Endothelial cell of umbilical vein (primary cell): ENCODE measurements at regions not wholly inside any gene's neighbourhood (a gene's known extent, or its start where the extent isn't known, plus 50 kb on each side); places are given as distances from the start of the nearest gene placed in this dataset.

Source experiments
- BruUV-seq: library from RNA; stranded (reverse); fragments of 400-500 nt; replicated peaks from 2 replicates; lab custom pipeline; 2021; lab: Mats Ljungman, UMichigan
- CTCF ChIA-PET: fragments of 300-600, 350-600 bp; sonication (Branson Sonifier 250); formaldehyde crosslinking; loops from one replicate; lab custom pipeline; 2021; ENCODE audit warnings: antibody characterized with exemption, inconsistent platforms; lab: Charles Lee
- POLR2A ChIA-PET: fragments of 300-600, 350-600 bp; sonication (Branson Sonifier 250); formaldehyde crosslinking; loops from one replicate; lab custom pipeline; 2021; ENCODE audit warnings: antibody characterized with exemption, inconsistent platforms; lab: Charles Lee
- DNase-seq: peaks from one replicate; pipeline ENCODE4 v3.0.0-alpha.2; 2011; ENCODE audit warnings: low read depth, low spot score
- FAIRE-seq: peaks from 2 replicates; lab custom pipeline; 2011; peaks lifted over from hg19 to GRCh38; lab: Jason Lieb, UNC
- H2AFZ ChIP-seq: 2 replicates; pipeline ENCODE4 v1.6.0; 2012; ENCODE audit warnings: low read depth, low read length, control low read depth, inconsistent platforms
- H3K27ac ChIP-seq: 2 replicates; pipeline ENCODE4 v1.5.1; 2011; ENCODE audit warnings: low read depth, mild to moderate bottlenecking, control low read depth, low read length, moderate library complexity; ENCODE audit not compliant: insufficient read depth
- H3K27me3 ChIP-seq, 2 experiments: 2 replicates each; pipeline versions ENCODE4 v1.6.0 to v1.6.1; 2011; ENCODE audit warnings: low read length in 2 of 2, mixed read lengths in 1 of 2; ENCODE audit not compliant: control insufficient read depth in 2 of 2, insufficient read depth in 2 of 2
- H3K36me3 ChIP-seq, 2 experiments: 2 replicates in 1 of 2; 3 replicates in 1 of 2; pipeline ENCODE4 v1.5.1; 2011; ENCODE audit warnings: low read length in 2 of 2, mild to moderate bottlenecking in 1 of 2, moderate library complexity in 1 of 2; ENCODE audit not compliant: control insufficient read depth in 2 of 2, insufficient read depth in 2 of 2; ENCODE audit errors: extremely low read depth in 1 of 2
- H3K4me1 ChIP-seq: 3 replicates; pipeline ENCODE4 v1.5.1; 2011; ENCODE audit warnings: mild to moderate bottlenecking, low read length; ENCODE audit not compliant: control insufficient read depth, insufficient read depth; ENCODE audit errors: extremely low read depth
- H3K4me2 ChIP-seq: 2 replicates; pipeline ENCODE4 v1.6.1; 2011; ENCODE audit warnings: low read length, control low read depth, mixed read lengths; ENCODE audit not compliant: insufficient read depth
- H3K4me3 ChIP-seq, 3 experiments: fragments of 200-600 bp in 1 of 3; sonication (generic), shearing (Covaris generic) in 1 of 3; replicated peaks in 1 of 3; 2 replicates each; pipeline ENCODE4 v1.5.1; 2011 to 2016; ENCODE audit warnings: control low read depth in 3 of 3, low read length in 3 of 3, mild to moderate bottlenecking in 2 of 3, inconsistent platforms in 1 of 3, low read depth in 1 of 3, moderate library complexity in 1 of 3; ENCODE audit not compliant: insufficient read depth in 1 of 3
- H3K79me2 ChIP-seq: 2 replicates; pipeline ENCODE4 v1.6.0; 2012; ENCODE audit warnings: low read length, inconsistent platforms; ENCODE audit not compliant: control insufficient read depth, insufficient read depth
- H3K9ac ChIP-seq: replicated peaks from 2 replicates; pipeline ENCODE3; 2011; ENCODE audit warnings: low read length, control low read depth; ENCODE audit not compliant: insufficient read depth; ENCODE audit errors: extremely low read depth
- H3K9me1 ChIP-seq: replicated peaks from 3 replicates; pipeline ENCODE4 v1.6.0; 2011; ENCODE audit warnings: mild to moderate bottlenecking, low read length; ENCODE audit not compliant: control insufficient read depth, insufficient read depth; ENCODE audit errors: extremely low read depth
- H3K9me3 ChIP-seq: replicated peaks from 2 replicates; pipeline ENCODE4 v1.5.1; 2012; ENCODE audit warnings: low read length, inconsistent platforms; ENCODE audit not compliant: control insufficient read depth, insufficient read depth
- H4K20me1 ChIP-seq: replicated peaks from 2 replicates; pipeline ENCODE3; 2011; ENCODE audit warnings: mild to moderate bottlenecking, low read length; ENCODE audit not compliant: control insufficient read depth, insufficient read depth; ENCODE audit errors: extremely low read depth
- EZH2 ChIP-seq: IDR thresholded peaks from 2 replicates; pipeline ENCODE4 v1.6.1; 2012; ENCODE audit warnings: borderline replicate concordance, low read depth, mild to moderate bottlenecking, moderate library complexity, low read length, inconsistent platforms; ENCODE audit not compliant: severe bottlenecking
- FOS ChIP-seq: IDR thresholded peaks from 2 replicates; pipeline ENCODE4 v1.6.1; 2011; ENCODE audit warnings: mild to moderate bottlenecking, low read length, moderate library complexity, borderline replicate concordance; ENCODE audit not compliant: insufficient read depth
- GATA2 ChIP-seq: IDR thresholded peaks from 2 replicates; pipeline ENCODE4 v1.7.0; 2011; ENCODE audit warnings: low read depth, mild to moderate bottlenecking, moderate library complexity, mixed read lengths, low read length; ENCODE audit not compliant: insufficient read length, insufficient read depth
- JUN ChIP-seq: IDR thresholded peaks from 2 replicates; pipeline ENCODE4 v1.6.1; 2011; ENCODE audit warnings: borderline replicate concordance, low read depth; ENCODE audit not compliant: insufficient read length, insufficient read depth
- MYC ChIP-seq: IDR thresholded peaks from one replicate; pipeline ENCODE4 v1.6.1; 2011; ENCODE audit warnings: mild to moderate bottlenecking, low read depth, low read length
- POLR2A ChIP-seq: IDR thresholded peaks from 2 replicates; pipeline ENCODE4 v1.6.1; 2012; ENCODE audit warnings: low read depth, mild to moderate bottlenecking, control low read depth, low read length
- POLR2AphosphoS5 ChIP-seq: IDR thresholded peaks from 2 replicates; pipeline ENCODE4 v1.6.1; 2012; ENCODE audit warnings: low read depth, mild to moderate bottlenecking, control low read depth, low read length, moderate library complexity; ENCODE audit not compliant: insufficient read depth
- dilution Hi-C: fragments of 300-500 bp; cut with MboI; formaldehyde crosslinking; loops from one replicate; pipeline ENCODE4 v1.15.0; 2019; ENCODE audit warnings: low sequenced_read_pairs; ENCODE audit not compliant: extremely low pct_ligation_motif_present
- intact Hi-C: fragments of 100-400 bp; cut with micrococcal nuclease; formaldehyde crosslinking; loops from one replicate; pipeline ENCODE4 v1.10.0; 2022
- TF ChIP-seq, protein P1 (sequence below), 2 donors: IDR thresholded peaks; 1 replicate in 1 of 2; 2 replicates in 1 of 2; pipeline ENCODE4 v1.5.1; 2011; ENCODE audit warnings: low read length in 2 of 2, mild to moderate bottlenecking in 2 of 2, moderate library complexity in 2 of 2, control low read depth in 1 of 2, inconsistent platforms in 1 of 2, low read depth in 1 of 2; ENCODE audit not compliant: insufficient read depth in 1 of 2; ENCODE audit errors: extremely low read depth in 1 of 2
- TF ChIP-seq, protein P2 (sequence below): IDR thresholded peaks from 2 replicates; pipeline ENCODE4 v1.6.1; 2011; ENCODE audit not compliant: insufficient read depth, insufficient read length

DNA sequence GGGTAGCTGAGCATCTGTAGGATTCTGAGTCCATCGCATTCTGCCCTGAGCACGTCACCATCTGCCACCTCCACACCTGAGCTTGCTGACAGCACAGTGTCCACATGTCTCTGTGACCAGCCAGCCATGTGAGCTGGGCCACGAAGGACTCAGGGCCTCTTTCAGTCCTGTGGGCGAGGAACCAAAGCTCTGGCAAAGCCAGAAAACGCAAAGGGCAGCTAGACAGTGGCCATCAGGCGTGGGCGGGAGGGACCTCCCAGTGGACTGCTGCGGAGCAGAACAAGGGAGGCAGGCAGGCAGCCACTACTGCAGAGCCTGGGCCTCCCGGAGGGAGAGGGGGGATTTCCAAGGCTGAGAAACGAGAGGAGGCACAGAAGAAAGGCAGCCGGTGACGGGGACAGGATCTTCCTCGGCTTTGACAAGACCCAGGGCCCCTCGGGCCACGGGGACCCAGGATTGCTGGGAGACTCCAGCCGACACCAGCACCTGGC is 274.6 kb upstream of the SALL3 start:
- Histone ChIP-seq H3K79me2 (no peaks in the 10 kb centered on the region), H3K9me3 (no peaks in the 10 kb centered on the region), H3K27me3 (no peaks in the 10 kb centered on the region), H3K9ac (no peak overlapping the region), H4K20me1 (no peaks in the 10 kb centered on the region), H3K4me3 (no peak overlapping the region), H2AFZ (no peak overlapping the region), H3K4me2 (no peak overlapping the region), H3K36me3 (no peaks in the 10 kb centered on the region), H3K27ac (no peak overlapping the region), H3K4me1 (no peaks in the 10 kb centered on the region), H3K9me1 (no peaks in the 10 kb centered on the region)
- CTCF ChIA-PET, result no interaction called here
- TF ChIP-seq POLR2AphosphoS5, result no peak
- TF ChIP-seq GATA2, result no peak
- TF ChIP-seq POLR2A, result no peak
- TF ChIP-seq, protein P1, sequence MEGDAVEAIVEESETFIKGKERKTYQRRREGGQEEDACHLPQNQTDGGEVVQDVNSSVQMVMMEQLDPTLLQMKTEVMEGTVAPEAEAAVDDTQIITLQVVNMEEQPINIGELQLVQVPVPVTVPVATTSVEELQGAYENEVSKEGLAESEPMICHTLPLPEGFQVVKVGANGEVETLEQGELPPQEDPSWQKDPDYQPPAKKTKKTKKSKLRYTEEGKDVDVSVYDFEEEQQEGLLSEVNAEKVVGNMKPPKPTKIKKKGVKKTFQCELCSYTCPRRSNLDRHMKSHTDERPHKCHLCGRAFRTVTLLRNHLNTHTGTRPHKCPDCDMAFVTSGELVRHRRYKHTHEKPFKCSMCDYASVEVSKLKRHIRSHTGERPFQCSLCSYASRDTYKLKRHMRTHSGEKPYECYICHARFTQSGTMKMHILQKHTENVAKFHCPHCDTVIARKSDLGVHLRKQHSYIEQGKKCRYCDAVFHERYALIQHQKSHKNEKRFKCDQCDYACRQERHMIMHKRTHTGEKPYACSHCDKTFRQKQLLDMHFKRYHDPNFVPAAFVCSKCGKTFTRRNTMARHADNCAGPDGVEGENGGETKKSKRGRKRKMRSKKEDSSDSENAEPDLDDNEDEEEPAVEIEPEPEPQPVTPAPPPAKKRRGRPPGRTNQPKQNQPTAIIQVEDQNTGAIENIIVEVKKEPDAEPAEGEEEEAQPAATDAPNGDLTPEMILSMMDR (IDR thresholded peaks at IDR 0.05; ENCODE audit: extremely low read depth in 1 of 2, insufficient read depth in 1 of 2, low read depth in 1 of 2, low read length in 2 of 2), result no peak
- no peak for TF ChIP-seq EZH2
- TF ChIP-seq JUN, result no peak
- no peak for TF ChIP-seq MYC
- TF ChIP-seq, protein P2, sequence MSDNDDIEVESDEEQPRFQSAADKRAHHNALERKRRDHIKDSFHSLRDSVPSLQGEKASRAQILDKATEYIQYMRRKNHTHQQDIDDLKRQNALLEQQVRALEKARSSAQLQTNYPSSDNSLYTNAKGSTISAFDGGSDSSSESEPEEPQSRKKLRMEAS, result no peak
- no peak for TF ChIP-seq FOS
- FAIRE-seq (no peak), DNase-seq (no peak)
- intact Hi-C loops, result no loop called here
- dilution Hi-C loops, result no loop called here
- POLR2A ChIA-PET, result no interaction called here
- no TSS peak for BruUV-seq
